RWPE2 (cell line): ENCODE measurements at regions not wholly inside any gene's neighbourhood (a gene's known extent, or its start where the extent isn't known, plus 50 kb on each side); places are given as distances from the start of the nearest gene placed in this dataset.
A peak's percentile ranks its signal among the peaks of the same experiment; 100 is the strongest.

Experiments
- ATAC-seq: fragments of 200-7000 bp; cut with Tn5 transposase; 3 replicates; pipeline ENCODE4 v1.9.1; 2021; ENCODE audit warnings: low read depth
- DNase-seq: peaks from one replicate; pipeline ENCODE4 v3.0.0-alpha.2; 2020; ENCODE audit warnings: low spot score
- H3K27ac ChIP-seq: fragments of 450-650 bp; 2 replicates; pipeline ENCODE4 v1.5.1; 2017; ENCODE audit warnings: mild to moderate bottlenecking; ENCODE audit not compliant: poor library complexity, severe bottlenecking
- H3K27me3 ChIP-seq: fragments of 250-450 bp; sonication (Bioruptor Pico); 2 replicates; pipeline ENCODE4 v1.5.1; 2021; ENCODE audit warnings: mild to moderate bottlenecking, moderate library complexity; ENCODE audit not compliant: insufficient read depth, poor library complexity, severe bottlenecking
- H3K36me3 ChIP-seq: fragments of 250-450 bp; sonication (Bioruptor Pico); 2 replicates; pipeline ENCODE4 v1.5.1; 2020; ENCODE audit warnings: low read depth, mild to moderate bottlenecking, moderate library complexity
- H3K4me1 ChIP-seq: fragments of 250-450 bp; sonication (Bioruptor Pico); 2 replicates; pipeline ENCODE4 v1.5.1; 2021; ENCODE audit warnings: mild to moderate bottlenecking, moderate library complexity; ENCODE audit not compliant: insufficient read depth, poor library complexity, severe bottlenecking
- H3K4me3 ChIP-seq: fragments of 250-450 bp; sonication (Bioruptor Pico); 2 replicates; pipeline ENCODE4 v1.5.1; 2021; ENCODE audit warnings: mild to moderate bottlenecking, moderate library complexity; ENCODE audit not compliant: severe bottlenecking
- H3K9me3 ChIP-seq: fragments of 250-450 bp; sonication (Bioruptor Pico); 2 replicates; pipeline ENCODE4 v1.5.1; 2021; ENCODE audit warnings: mild to moderate bottlenecking, moderate library complexity; ENCODE audit not compliant: severe bottlenecking
- TF ChIP-seq, protein P1 (sequence below): fragments of 450-650 bp; IDR thresholded peaks from one replicate; pipeline ENCODE4 v1.5.1; 2017; ENCODE audit warnings: mild to moderate bottlenecking, moderate library complexity; ENCODE audit not compliant: poor library complexity, severe bottlenecking

GRCh38 chr21:14737922-14738321 lies 191.8 kb upstream of the SAMSN1 start:
- Histone ChIP-seq H3K27me3 (no peaks in the 10 kb centered on the region), H3K4me1 (peaks cover 13% of the 10 kb centered on the region), H3K27ac (no peak overlapping the region), H3K4me3 (no peak overlapping the region), H3K36me3 (no peaks in the 10 kb centered on the region), H3K9me3 (no peaks in the 10 kb centered on the region)
- peak; percentile 56; the same call in 1 of the 3 replicates for ATAC-seq
- DNase-seq, result no peak
- TF ChIP-seq, protein P1, sequence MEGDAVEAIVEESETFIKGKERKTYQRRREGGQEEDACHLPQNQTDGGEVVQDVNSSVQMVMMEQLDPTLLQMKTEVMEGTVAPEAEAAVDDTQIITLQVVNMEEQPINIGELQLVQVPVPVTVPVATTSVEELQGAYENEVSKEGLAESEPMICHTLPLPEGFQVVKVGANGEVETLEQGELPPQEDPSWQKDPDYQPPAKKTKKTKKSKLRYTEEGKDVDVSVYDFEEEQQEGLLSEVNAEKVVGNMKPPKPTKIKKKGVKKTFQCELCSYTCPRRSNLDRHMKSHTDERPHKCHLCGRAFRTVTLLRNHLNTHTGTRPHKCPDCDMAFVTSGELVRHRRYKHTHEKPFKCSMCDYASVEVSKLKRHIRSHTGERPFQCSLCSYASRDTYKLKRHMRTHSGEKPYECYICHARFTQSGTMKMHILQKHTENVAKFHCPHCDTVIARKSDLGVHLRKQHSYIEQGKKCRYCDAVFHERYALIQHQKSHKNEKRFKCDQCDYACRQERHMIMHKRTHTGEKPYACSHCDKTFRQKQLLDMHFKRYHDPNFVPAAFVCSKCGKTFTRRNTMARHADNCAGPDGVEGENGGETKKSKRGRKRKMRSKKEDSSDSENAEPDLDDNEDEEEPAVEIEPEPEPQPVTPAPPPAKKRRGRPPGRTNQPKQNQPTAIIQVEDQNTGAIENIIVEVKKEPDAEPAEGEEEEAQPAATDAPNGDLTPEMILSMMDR, result peak; percentile 75

DNA sequence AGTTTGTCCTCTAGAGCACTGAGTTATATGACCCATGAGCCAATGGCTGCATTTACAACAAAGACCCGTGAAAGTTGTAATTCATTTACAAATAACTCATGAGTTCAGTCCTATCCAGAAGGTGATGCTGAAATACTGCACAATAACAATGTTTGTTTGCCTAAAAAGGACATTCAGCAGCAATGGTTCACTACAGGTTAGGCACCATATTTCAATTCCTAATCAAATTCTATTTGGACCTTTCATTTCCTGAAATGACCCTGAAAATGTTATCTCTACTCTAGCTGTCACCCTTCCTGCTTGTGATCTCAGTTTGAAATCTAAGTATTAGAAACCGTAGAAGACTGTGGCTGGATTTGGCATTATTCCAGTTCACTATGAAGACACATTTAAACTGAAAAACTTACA lies 191.2 kb upstream of the SAMSN1 start:
- peaks cover 13% of the 10 kb centered on the region for H3K4me1 ChIP-seq
- H3K36me3 ChIP-seq, result no peaks in the 10 kb centered on the region
- H3K4me3 ChIP-seq, result no peak overlapping the region
- DNase-seq (no peak), ATAC-seq (no peak)
- TF ChIP-seq, protein P1, result no peak
- no peak overlapping the region for H3K27ac ChIP-seq
- no peaks in the 10 kb centered on the region for H3K27me3 ChIP-seq
- H3K9me3 ChIP-seq, result no peaks in the 10 kb centered on the region

DNA sequence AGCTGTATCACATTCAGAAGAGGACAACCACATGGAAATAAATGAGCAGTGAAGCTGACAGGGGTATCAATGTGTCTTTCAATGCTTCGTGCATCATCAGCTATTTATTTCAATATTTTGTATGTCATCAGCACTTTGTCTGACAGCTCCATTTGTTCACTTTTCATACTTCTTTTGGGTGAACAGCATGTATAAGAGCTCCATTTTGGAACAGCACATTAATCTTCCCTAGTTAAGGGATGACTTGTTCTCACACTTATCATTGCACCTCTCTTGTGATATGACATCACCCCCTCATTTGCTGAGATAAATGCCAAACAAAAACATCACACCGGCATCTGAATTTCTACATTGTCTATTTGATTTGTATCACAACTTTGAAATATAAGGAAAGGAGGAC lies 190.6 kb upstream of the SAMSN1 start:
- no peak overlapping the region for H3K27ac ChIP-seq

DNA sequence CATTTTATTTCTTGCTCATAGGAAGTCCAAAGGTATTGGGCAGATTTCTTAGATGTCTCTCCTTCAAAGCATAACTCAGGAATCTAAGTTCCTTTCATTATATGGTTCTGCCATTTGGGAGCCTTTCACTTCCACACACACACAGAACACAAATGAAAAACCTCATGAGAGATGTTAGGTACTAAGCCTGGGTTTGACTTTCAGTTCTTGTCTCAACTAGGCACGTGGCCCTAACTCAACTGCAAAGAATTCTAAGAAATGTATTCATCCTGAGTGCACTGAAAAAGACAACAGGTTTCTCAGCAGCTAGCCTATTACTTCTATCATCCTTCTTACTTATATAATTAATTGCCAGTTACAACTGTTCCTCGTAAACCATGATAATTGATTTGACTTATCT lies 190.0 kb upstream of the SAMSN1 start:
- Histone ChIP-seq H3K4me1 (peaks cover 8% of the 10 kb centered on the region), H3K9me3 (no peaks in the 10 kb centered on the region), H3K36me3 (no peaks in the 10 kb centered on the region), H3K4me3 (no peak overlapping the region), H3K27ac (no peak overlapping the region), H3K27me3 (no peaks in the 10 kb centered on the region)
- TF ChIP-seq, protein P1, result no peak
- DNase-seq, result no peak
- no peak for ATAC-seq

More for the DNA sequence above, 190.6 kb upstream of the SAMSN1 start:
- DNase-seq (no peak), ATAC-seq (no peak)
- H3K4me1 ChIP-seq, result peaks cover 13% of the 10 kb centered on the region
- H3K9me3 ChIP-seq, result no peaks in the 10 kb centered on the region
- no peak overlapping the region for H3K4me3 ChIP-seq
- H3K27me3 ChIP-seq, result no peaks in the 10 kb centered on the region
- no peaks in the 10 kb centered on the region for H3K36me3 ChIP-seq
- TF ChIP-seq, protein P1, result no peak

DNA sequence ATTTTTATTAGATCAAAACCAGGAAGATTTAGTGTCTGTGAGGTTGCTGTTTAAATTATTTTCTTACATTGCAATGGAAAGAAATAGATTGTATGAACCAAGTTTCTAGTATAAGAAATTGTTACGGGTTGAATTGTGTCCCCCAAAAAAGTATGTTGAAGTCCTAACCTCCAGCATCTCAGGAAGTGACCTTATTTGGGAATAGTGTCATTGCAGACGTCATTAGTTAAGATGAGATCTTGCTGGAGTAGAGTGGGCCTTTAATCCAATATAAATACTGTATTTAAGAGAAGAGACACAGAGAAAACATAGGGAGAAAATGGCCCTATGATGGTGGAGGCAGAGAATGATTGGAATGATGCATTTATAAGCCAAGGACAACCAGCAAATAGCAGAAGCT lies 188.7 kb upstream of the SAMSN1 start:
- no peaks in the 10 kb centered on the region for H3K4me1 ChIP-seq
- ATAC-seq, result no peak
- DNase-seq, result no peak
- H3K4me3 ChIP-seq, result no peak overlapping the region
- H3K9me3 ChIP-seq, result no peaks in the 10 kb centered on the region
- no peak overlapping the region for H3K27ac ChIP-seq
- TF ChIP-seq, protein P1, result no peak
- H3K36me3 ChIP-seq, result no peaks in the 10 kb centered on the region
- no peaks in the 10 kb centered on the region for H3K27me3 ChIP-seq
